NCI-H1436 (cell line): ENCODE measurements at regions not wholly inside any gene's neighbourhood (a gene's known extent, or its start where the extent isn't known, plus 50 kb on each side); places are given as distances from the start of the nearest gene placed in this dataset.
"Not testable (repeated sequence)": the region's sequence is repeated elsewhere in the genome, so short reads cannot be mapped to it uniquely, and the experiment has no call there.

Source experiments
- DNase-seq: peaks from one replicate; lab custom pipeline; 2025; lab: John Stamatoyannopoulos, UW

GRCh38 chr3:130151555-130151954 is 69.9 kb downstream of the ALG1L2 start:
- DNase-seq, result not testable (repeated sequence)

- DNase-seq, result not testable (repeated sequence)
Observed at GRCh38 chr3:130153247-130153646, 71.6 kb downstream of the ALG1L2 start.

- DNase-seq, result not testable (repeated sequence)
Observed at GRCh38 chr3:130155464-130155863, 73.8 kb downstream of the ALG1L2 start.

GRCh38 chr3:130166856-130167255 is 85.2 kb downstream of the ALG1L2 start:
- not testable (repeated sequence) for DNase-seq

GRCh38 chr3:130175195-130175594 is 93.6 kb downstream of the ALG1L2 start:
- DNase-seq, result not testable (repeated sequence)

- not testable (repeated sequence) for DNase-seq
Observed at GRCh38 chr3:130176476-130177256, 95.0 kb downstream of the ALG1L2 start.

- DNase-seq, result not testable (repeated sequence)
Observed at GRCh38 chr3:130178835-130179234, 97.2 kb downstream of the ALG1L2 start.

GRCh38 chr3:130179353-130179970 is 97.8 kb downstream of the ALG1L2 start:
- not testable (repeated sequence) for DNase-seq

GRCh38 chr3:130182475-130182874 is 100.8 kb downstream of the ALG1L2 start:
- not testable (repeated sequence) for DNase-seq

- DNase-seq, result not testable (repeated sequence)
Observed at GRCh38 chr3:130183689-130184088, 102.1 kb downstream of the ALG1L2 start.

- DNase-seq, result not testable (repeated sequence)
Observed at GRCh38 chr3:130184152-130185024, 102.8 kb downstream of the ALG1L2 start.

GRCh38 chr3:130201272-130201671 is 119.6 kb downstream of the ALG1L2 start:
- not testable (repeated sequence) for DNase-seq

GRCh38 chr3:130203633-130204032 is 122.0 kb downstream of the ALG1L2 start:
- DNase-seq, result not testable (repeated sequence)

- DNase-seq, result no peak
Observed at GRCh38 chr3:130227540-130227939, 117.9 kb upstream of the COL6A5 start.

- no peak for DNase-seq
Observed at GRCh38 chr3:130242850-130243569, 102.5 kb upstream of the COL6A5 start.

- DNase-seq, result no peak
Observed at GRCh38 chr3:130243808-130244207, 101.7 kb upstream of the COL6A5 start.

GRCh38 chr3:130250982-130251381 is 94.5 kb upstream of the COL6A5 start:
- DNase-seq, result no peak

- DNase-seq, result no peak
Observed at GRCh38 chr3:130255442-130255841, 90.0 kb upstream of the COL6A5 start.

GRCh38 chr3:130256821-130257340 is 88.6 kb upstream of the COL6A5 start:
- no peak for DNase-seq

- DNase-seq, result no peak
Observed at GRCh38 chr3:130258532-130258952, 86.9 kb upstream of the COL6A5 start.

- DNase-seq, result no peak
Observed at GRCh38 chr3:130259166-130259874, 86.2 kb upstream of the COL6A5 start.
